ENCODE measurements at regions not wholly inside any gene's neighbourhood (a gene's known extent, or its start where the extent isn't known, plus 50 kb on each side); places are given as distances from the start of the nearest gene placed in this dataset.

GRCh38 chr10:130994845-130995244 lies 316.7 kb downstream of the TCERG1L start:
- Histone ChIP-seq H3K27me3 (ENCODE audit: insufficient read depth, poor library complexity, severe bottlenecking) (no peaks in the 10 kb centered on the region), H3K27ac (replicated peaks) (no peak overlapping the region), H3K4me3 (replicated peaks; ENCODE audit: insufficient read depth, low read length) (no peak overlapping the region)
- no peak for DNase-seq (ENCODE audit: low read depth in 1 of 2, low spot score in 1 of 2)
- TF ChIP-seq POLR2AphosphoS5 (IDR thresholded peaks at IDR 0.05; ENCODE audit: low read depth) (no peak), REST (IDR thresholded peaks at IDR 0.05; ENCODE audit: insufficient replicate concordance, low read depth) (no peak), GABPA (IDR thresholded peaks at IDR 0.05; ENCODE audit: low read depth) (no peak), CTCF (IDR thresholded peaks at IDR 0.05; ENCODE audit: insufficient read depth, low read length) (no peak), SPI1 (IDR thresholded peaks at IDR 0.05; ENCODE audit: borderline replicate concordance, low read depth) (no peak)

- DNase-seq (ENCODE audit: low read depth in 1 of 2, low spot score in 1 of 2) = no peak
- no peaks in the 10 kb centered on the region for H3K27me3 ChIP-seq (ENCODE audit: insufficient read depth, poor library complexity, severe bottlenecking)
- H3K4me3 ChIP-seq (replicated peaks; ENCODE audit: insufficient read depth, low read length) = no peak overlapping the region
- TF ChIP-seq SPI1 (IDR thresholded peaks at IDR 0.05; ENCODE audit: borderline replicate concordance, low read depth) (no peak), CTCF (IDR thresholded peaks at IDR 0.05; ENCODE audit: insufficient read depth, low read length) (no peak), POLR2AphosphoS5 (IDR thresholded peaks at IDR 0.05; ENCODE audit: low read depth) (no peak), GABPA (IDR thresholded peaks at IDR 0.05; ENCODE audit: low read depth) (no peak), REST (IDR thresholded peaks at IDR 0.05; ENCODE audit: insufficient replicate concordance, low read depth) (no peak)
- no peak overlapping the region for H3K27ac ChIP-seq (replicated peaks)
These were observed 314.1 kb downstream of the TCERG1L start for GRCh38 chr10:130997267-130998045.

- Histone ChIP-seq H3K27me3 (ENCODE audit: insufficient read depth, poor library complexity, severe bottlenecking) (no peaks in the 10 kb centered on the region), H3K27ac (replicated peaks) (no peak overlapping the region), H3K4me3 (replicated peaks; ENCODE audit: insufficient read depth, low read length) (no peak overlapping the region)
- no peak for DNase-seq (ENCODE audit: low read depth in 1 of 2, low spot score in 1 of 2)
- no peak for TF ChIP-seq SPI1 (IDR thresholded peaks at IDR 0.05; ENCODE audit: borderline replicate concordance, low read depth)
- no peak for TF ChIP-seq REST (IDR thresholded peaks at IDR 0.05; ENCODE audit: insufficient replicate concordance, low read depth)
- TF ChIP-seq GABPA (IDR thresholded peaks at IDR 0.05; ENCODE audit: low read depth) = no peak
- no peak for TF ChIP-seq POLR2AphosphoS5 (IDR thresholded peaks at IDR 0.05; ENCODE audit: low read depth)
- TF ChIP-seq CTCF (IDR thresholded peaks at IDR 0.05; ENCODE audit: insufficient read depth, low read length) = no peak
These were observed 313.5 kb downstream of the TCERG1L start for GRCh38 chr10:130998046-130998435.
